Gastrocnemius medialis (tissue), 4 donors: ENCODE measurements at regions not wholly inside any gene's neighbourhood (a gene's known extent, or its start where the extent isn't known, plus 50 kb on each side); places are given as distances from the start of the nearest gene placed in this dataset.
"Not testable (repeated sequence)": the region's sequence is repeated elsewhere in the genome, so short reads cannot be mapped to it uniquely, and the experiment has no call there.

ENCODE experiments used
- CTCF ChIP-seq, 5 experiments: fragments of 450-650 bp in 3 of 5; fragments of 200-600 bp in 2 of 5; sonication (generic) in 2 of 5; IDR thresholded peaks in 4 of 5; conservative IDR thresholded peaks in 1 of 5; 1 replicate in 4 of 5; 2 replicates in 1 of 5; pipeline ENCODE4 v1.5.1; 2016 to 2019; ENCODE audit warnings: antibody characterized with exemption in 5 of 5, mild to moderate bottlenecking in 3 of 5, moderate library complexity in 3 of 5
- POLR2A ChIP-seq, 2 donors: fragments of 450-650 bp; IDR thresholded peaks; one replicate each; pipeline ENCODE4 v1.6.1; 2017; ENCODE audit warnings: antibody characterized with exemption in 2 of 2, mild to moderate bottlenecking in 2 of 2, moderate library complexity in 2 of 2

- not testable (repeated sequence) for TF ChIP-seq CTCF (IDR thresholded peaks at IDR 0.05 in 4 of 5, conservative IDR thresholded peaks at IDR 0.05 in 1 of 5); POLR2A (IDR thresholded peaks at IDR 0.05)
Observed at GRCh38 chr5:6241056-6241455, 137.3 kb downstream of the MED10 start.
